ENCODE measurements at regions not wholly inside any gene's neighbourhood (a gene's known extent, or its start where the extent isn't known, plus 50 kb on each side); places are given as distances from the start of the nearest gene placed in this dataset.
"Not testable (repeated sequence)": the region's sequence is repeated elsewhere in the genome, so short reads cannot be mapped to it uniquely, and the experiment has no call there.

DNA sequence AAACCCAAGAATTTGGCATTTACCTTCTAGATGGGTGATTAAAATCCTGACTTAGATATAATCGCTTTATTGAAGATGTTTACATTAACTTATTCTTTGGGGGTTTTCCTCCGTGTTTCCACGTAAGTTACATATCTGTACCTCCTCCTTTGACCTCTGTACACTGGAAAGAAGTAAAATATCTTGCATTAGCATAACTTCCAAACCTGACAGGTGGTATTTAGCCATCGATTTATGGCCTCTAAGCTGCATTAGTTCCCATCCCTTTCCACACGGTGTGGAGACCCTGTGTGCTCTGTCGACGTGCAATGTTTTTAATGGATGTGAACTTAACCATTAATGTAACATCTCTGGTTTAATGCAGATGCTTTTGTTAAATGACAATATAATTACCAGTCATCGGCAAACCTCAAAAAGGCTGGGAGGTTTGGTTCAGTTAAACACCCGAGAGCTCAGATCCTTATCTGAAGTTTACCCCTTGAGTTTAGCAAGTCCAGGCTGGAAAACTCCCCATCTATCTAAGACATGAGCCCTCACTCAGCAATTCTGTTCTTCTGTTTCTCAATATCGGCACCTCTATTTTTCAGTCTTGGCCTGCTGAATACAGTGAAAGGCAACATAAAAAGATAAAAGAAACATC lies 295.2 kb downstream of the GATA3 start:
- WGBS, 3 donors = 28 to 50% (median 42%) methylated on average over 10 of the region's 10 CpGs
- no peak overlapping the region for H3K27ac ChIP-seq (ENCODE audit: low read depth, low read length)

DNA sequence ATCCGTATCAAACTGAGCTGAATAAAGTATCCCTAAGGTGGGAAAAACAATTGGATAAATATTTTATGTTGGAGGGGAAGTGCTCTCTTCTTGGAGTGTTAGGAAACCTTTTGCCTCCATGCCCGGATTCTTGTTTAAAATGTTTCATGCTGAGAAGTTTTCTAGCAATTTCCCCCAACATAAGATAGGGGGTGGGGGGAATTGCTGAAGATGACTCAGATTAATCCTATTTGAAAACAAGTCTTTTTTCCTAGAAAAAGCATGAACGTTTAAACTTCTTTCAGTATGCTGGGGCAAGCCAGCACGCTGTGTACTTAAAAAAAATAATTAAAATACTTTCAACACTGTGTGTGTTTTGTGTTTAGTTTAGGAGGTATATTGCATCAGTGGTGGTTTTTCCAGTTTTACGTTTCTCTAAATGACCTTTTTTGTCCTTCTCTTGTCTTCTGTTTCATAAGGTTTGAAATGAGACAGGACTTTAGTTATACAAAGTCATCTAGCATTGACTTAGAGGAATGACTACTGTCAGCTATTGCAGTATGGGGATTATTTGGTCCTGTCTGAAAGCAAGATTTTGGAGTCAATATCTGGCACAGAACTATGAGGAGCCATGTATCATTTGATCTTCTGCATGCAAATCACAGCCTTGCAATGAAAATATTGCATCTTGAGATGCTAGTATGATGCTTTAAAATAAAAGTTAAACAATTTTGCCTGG lies 295.9 kb downstream of the GATA3 start:
- no peak overlapping the region for H3K27ac ChIP-seq (ENCODE audit: low read depth, low read length)
- WGBS, 3 donors = 35 to 66% (median 64%) methylated on average over 5 of the region's 5 CpGs

DNA sequence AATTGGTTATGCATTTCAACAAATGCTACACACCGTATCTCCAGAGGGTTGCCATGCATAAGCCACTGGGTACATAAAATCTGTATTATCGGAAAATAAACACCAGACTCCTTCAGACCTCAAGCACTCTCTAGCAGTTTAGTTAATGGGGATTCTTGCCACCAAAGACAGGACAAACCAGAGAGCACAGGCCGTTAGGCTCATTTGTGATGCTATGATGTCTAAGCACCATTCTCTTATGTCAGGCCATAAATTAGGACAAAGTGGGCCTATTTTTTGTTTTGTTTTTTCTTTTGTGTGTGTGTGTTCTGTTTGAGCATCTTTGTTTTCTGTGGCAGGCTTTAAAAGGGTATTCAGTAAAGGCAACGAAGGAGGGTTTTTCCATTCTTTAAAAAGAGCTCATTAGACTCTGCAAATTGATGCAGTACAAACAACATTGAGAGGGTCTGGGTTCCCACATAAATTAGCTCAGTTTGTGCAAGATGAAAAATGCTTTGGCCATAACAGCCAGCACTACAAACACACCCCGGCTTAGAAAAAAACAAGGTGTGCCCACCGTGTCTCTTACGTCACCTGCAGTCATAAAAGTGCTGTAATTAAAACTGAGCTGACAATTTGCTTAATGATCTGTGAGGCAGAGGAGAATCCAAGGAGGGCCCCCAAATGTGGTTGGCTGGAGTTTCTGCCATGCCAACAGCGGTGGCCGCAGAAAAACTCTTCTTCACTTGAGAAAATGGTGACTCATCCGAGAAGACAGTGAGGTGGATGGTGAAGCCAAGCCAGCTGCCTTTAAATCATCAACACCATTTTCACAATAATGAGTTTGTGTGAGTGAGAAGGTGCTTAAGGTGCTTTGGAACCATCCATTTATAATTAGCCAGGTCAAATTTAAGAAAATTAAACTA lies 297.9 kb downstream of the GATA3 start:
- WGBS, 3 donors = 69 to 93% (median 82%) methylated on average over 10 of the region's 10 CpGs
- H3K27ac ChIP-seq (ENCODE audit: low read depth, low read length) = no peak overlapping the region

DNA sequence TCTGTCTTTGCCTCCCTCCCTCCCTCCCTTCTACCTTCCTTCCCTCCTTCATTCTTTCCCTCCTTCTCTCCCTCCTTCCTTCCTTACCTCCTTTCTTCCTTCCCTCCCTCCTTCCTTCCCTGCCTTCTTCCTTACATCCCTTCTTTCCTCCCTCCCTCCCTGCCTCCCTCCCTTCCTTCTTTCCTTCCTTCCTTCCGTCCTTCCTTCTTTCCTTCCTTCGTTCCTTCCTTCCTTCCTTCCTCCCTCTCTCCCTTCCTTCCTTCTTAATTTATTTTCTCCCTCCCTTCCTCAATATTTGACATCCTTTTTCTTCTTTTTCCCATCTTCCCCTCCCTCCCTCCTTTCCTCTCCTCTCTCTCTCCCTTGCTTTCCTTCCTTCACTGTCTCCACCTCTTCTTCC lies 301.8 kb downstream of the GATA3 start:
- no peak overlapping the region for H3K27ac ChIP-seq (ENCODE audit: low read depth, low read length)
- WGBS, 3 donors = 72 to 88% (median 84%) methylated on average over 2 of the region's 2 CpGs

DNA sequence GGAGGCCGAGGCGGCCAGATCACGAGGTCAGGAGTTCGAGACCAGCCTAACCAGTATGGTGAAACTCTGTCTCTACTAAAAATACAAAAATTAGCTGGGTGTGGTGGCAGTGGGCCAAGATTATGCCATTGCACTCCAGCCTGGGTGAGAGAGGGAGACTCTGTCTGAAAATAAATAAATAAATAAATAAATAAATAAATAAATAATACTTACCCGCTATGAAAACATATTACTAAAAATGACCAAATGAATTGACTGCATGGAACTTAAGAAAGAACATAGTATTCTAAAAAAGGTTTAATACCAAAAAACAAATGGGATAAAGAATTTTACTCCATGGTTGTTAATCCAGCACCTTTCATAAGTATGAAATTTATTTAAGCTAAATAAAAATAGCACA lies 305.0 kb downstream of the GATA3 start:
- 89 to 96% (median 93%) methylated on average over 5 of the region's 5 CpGs for WGBS, 3 donors

DNA sequence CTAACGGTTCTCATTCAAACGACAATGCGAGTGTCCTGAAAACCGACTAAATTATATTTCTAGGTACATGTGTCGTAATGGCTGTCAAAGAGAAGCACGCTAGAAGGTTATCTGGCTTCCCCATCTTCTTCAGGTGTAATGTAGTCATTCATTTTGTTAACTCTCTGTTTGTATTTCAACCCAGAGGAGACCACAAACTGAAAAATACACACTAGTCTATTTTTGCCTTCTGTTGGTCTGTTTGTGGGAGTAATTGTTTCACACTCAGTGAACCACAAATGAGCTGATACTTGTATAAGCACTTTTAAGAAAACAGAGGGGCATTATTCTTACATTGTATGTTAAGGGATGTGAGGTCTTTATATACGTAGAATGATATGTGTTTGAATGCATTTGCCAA lies 305.9 kb downstream of the GATA3 start:
- H3K27ac ChIP-seq (ENCODE audit: low read depth, low read length) = no peak overlapping the region
- 71 to 85% (median 81%) methylated on average over 7 of the region's 7 CpGs for WGBS, 3 donors

More for the DNA sequence above, 305.0 kb downstream of the GATA3 start:
- H3K27ac ChIP-seq (ENCODE audit: low read depth, low read length) = no peak overlapping the region

DNA sequence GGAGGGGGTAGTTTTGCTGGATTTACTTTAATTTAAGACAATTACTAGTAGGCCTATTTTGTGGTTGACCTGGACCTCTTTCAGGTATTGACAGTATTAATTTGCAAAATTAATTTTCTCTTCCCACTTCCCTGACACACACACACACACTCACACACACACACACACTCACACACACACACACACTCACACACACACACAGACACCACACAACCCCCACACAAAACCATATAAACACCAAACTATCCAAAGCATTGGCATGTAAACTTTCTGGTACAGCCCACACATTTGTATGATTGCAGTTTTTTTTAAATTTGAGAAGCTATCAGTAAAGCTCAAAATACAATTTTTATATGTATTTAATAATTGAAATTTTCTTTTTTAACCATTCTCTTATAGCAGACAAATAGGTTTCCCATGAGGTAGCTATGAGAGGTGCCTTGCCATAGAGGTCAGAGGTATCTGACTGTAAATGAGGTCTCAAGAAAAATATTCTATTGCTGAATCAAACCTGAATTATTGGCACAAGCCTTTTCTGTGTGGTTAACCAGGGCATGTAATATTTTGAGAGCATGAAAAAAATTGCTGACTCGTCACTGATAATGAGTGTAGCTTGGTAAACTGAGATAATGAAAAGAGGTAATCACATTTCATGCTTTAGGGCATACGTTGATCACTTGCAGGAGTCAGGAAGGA lies 306.5 kb downstream of the GATA3 start:
- H3K27ac ChIP-seq (ENCODE audit: low read depth, low read length) = no peak overlapping the region
- WGBS, 3 donors = 42 to 78% (median 65%) methylated on average over 2 of the region's 2 CpGs

DNA sequence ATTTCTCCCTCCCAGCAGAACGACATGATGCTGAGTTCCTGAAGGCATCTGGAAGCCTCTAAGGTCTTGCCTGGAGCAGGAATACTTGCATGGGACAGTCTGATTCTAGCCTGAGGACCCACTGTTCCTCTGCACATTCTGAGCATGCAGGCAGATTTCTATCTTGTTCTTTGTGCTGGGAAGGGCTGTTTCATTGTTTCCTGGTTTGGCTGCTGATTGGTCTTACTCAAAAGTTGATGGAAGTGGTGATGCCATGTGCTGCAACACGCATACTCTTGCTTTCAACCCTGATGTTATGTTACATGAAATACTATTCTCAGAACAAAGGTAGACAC lies 307.0 kb downstream of the GATA3 start:
- H3K27ac ChIP-seq (ENCODE audit: low read depth, low read length) = no peak overlapping the region
- 47 to 72% (median 64%) methylated on average over 2 of the region's 2 CpGs for WGBS, 3 donors

DNA sequence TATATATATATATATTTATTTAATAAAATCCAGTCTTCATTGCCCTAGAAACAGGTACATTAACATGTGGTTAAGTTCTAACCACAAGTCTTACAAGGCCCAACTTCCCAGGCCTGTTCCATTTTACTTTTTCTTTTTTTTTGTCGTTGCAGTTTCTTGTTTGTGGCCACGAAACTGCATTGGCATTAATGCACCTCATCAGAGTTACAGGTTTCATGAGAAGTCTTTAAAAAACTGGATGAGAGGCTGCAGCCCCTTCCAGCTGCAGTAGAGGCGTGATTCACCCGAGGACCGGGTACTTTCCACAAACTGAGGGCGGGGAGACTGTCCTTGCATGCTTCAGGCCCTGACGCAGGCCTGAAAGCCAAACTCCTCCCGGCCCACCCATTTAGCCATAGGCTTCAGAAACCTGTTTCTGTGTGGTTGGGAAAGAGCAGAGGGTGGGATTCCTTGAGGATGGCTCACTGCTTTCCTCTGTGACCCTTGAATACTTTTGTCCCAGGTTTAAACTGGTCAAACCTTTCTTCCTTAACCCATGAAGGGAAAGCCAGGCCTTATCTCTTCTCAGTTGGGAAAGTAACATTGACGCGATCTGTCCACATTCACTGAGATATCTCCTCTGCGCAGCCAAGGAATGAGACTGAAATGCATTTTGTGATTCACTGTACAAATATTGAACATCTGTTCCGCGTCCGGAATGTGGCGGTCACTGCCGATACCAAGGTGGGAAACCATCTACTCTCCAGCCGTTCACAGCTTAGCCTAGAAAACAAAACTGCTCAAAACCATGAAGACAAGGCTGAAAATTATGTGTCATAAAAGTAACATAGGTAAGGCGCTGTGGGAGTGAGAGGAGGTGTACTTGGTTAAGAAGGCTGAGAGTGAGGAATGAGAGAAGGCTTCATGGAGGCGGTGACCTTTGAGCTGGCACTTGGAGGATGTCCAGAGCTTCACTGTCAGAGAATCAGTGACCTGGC lies 311.7 kb downstream of the GATA3 start:
- WGBS, 3 donors = 47 to 77% (median 73%) methylated on average over 19 of the region's 19 CpGs
- H3K27ac ChIP-seq (ENCODE audit: low read depth, low read length) = no peak overlapping the region

DNA sequence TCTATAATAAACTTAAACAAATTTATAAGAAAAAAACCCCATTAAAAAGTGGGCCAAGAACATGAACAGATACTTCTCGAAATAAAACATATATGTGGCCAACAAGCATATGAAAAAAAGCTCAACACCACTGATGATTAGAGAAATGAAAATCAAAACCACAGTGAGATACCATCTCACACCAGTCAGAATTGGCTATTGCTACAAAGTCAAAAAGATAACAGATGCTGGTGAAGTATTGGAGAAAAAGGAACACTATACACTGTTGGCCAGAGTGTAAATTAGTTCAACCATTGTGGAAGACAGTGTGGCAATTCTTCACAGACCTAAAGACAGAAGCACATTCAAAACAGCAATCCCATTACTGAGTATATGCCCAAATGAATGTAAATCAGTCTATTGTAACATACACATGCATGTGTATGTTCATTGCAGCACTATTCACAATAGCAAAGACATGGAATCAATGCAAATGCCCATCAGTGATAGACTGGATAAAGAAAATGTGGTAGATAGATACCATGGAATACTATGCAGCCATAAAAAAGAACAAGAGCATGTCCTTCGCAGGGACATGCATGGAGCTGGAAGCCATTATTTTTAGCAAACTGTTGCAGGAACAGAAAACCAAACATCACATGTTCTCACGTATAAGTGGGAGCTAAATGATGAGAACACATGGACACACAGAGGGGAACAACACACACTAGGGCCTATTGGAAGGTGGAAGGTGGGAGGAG lies 313.4 kb downstream of the GATA3 start:
- not testable (repeated sequence) for H3K27ac ChIP-seq (ENCODE audit: low read depth, low read length)
- 87 to 91% (median 87%) methylated on average over 3 of the region's 3 CpGs for WGBS, 3 donors

DNA sequence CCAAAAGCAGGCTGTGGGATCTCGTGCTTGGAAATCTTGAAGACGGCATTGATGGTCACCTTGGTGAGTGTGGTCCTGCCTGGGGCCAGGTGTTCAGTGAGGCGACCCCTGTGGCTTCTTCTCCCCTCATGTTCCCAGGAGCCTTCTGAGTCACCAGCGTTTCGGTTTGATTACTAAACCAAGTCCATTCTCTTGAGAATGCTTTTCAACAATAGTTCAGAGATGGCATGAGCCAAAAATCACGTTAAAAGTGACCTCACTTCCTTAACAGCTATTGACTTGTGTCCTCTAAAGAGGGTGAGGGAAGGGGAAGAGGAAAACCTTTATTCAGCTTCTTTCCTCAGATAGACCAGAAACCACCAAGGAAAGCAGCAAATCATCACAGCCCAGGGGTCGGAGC lies 315.2 kb downstream of the GATA3 start:
- WGBS, 3 donors = 56 to 69% (median 60%) methylated on average over 7 of the region's 7 CpGs
- H3K27ac ChIP-seq (ENCODE audit: low read depth, low read length) = no peak overlapping the region

DNA sequence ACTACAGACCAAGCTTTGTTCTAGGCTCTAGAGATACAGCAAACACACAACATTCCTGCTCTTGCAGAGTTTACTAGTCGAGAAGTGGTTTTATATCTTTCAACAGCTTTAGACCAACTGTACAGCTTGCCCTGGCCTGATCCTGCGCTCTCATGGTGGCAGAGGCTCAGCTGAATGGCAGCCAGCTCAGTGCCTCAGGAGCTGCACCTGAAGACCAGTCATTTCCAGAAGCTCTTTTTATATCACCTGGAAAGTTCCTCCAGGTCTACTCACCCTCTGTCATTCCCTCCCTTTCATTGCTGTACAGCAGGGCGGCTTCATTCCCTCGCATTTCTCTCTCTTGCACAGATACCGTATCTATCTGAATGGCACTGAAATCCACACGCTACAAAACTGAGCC lies 319.8 kb downstream of the GATA3 start:
- no peak overlapping the region for H3K27ac ChIP-seq (ENCODE audit: low read depth, low read length)
- 78 to 97% (median 94%) methylated on average over 6 of the region's 6 CpGs for WGBS, 3 donors

DNA sequence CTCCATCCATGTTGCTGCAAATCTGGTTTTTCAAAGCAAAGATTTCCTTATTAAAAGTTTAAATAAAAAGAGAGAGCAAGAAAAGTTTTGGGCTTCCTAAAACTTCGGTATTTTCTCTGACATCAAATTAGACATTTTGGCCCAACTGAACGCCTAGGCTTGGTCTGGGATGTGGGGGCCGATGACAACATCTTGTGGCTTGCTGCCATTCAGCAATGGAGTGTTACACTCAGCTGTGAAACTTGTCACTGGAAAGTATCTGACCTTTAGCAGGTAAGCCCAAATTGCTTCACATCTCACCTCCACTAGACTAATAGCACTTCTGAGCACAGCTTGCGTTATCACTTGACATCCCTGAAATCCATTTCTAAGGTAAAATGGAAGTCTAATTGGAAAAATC lies 320.6 kb downstream of the GATA3 start:
- WGBS, 3 donors = 76 to 81% (median 80%) methylated on average over 4 of the region's 4 CpGs

DNA sequence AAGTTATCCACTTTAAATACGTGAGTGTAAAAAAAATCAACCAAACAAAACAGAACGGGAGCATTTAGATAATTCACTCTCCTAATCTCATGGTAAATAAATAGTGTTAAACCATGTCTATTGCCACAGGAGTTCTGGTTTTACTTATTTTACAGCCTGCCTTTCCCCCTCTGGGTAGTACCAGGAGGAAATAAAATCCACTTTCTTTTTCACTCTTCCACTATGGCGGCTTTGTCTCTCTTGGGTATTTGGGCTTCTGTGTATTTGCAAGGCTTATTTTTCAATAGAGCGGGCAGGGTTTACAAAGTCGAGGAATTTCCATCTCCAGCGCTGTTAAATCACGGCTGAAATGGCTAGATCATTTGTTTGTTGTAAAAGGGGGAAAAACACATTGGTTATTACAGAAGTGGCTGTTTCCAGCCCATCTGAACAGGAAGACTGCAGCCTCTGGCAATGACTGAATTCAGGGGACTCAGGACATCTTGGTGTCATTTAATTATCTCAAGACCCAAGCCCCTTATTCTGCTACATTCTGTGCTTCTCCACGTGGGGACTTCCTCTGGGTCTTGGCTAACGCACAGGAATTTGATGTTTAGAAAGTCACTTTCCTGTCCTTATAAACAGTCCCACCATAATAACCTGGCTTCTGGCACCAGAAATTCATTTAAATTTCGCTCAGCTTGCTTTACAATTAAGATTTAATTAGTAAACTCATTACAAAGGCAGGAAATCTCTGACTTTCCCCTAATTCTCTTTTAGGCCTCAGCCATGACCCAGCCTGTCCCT lies 323.9 kb downstream of the GATA3 start:
- no peak overlapping the region for H3K27ac ChIP-seq (ENCODE audit: low read depth, low read length)
- 56 to 71% (median 69%) methylated on average over 10 of the region's 10 CpGs for WGBS, 3 donors

More for the DNA sequence above, 320.6 kb downstream of the GATA3 start:
- H3K27ac ChIP-seq (ENCODE audit: low read depth, low read length) = no peak overlapping the region

DNA sequence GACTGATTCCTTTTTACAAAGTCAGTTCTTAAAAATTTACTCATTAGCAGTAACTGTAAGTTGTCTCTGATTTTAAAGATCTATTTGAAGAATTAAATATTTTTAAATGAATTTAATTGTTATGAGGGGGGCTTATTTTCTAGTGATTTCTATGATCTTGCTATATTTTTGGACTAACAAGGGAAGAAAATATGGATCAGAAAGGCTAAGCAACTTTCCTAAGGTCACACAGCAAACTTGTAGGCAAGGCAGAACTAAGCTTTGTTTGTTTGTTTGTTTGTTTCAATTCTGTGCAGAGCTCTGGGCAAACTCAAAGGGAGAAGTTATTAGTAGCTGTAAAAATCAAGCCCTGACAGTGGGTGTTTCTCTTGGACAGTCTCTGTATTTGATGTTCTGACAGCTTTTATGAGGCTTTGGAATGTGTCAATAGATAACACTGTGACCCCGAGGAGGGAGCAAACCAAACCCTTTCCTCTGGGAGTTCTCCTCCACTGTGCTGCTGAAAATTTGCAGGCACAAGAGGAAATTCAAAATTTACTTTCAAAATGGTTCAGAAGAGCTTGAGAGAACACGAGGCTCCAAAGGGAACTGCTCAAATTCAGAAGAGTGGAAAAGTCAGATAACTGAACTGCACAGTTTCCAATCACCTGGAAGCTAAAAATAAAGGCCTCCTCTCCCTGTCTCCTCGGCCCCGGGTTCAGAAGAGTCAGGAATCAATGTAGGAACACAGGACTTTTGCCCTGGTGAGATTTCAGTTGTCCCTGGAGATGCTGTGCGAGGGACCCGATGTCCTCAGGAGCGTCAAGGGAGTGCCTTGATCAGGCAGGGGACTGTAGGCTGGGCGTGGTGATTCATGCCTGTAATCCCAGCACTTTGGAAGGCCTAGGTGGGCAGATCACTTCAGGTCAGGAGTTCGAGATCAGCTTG lies 325.7 kb downstream of the GATA3 start:
- WGBS, 3 donors = 34 to 57% (median 44%) methylated on average over 9 of the region's 9 CpGs

More for the DNA sequence above, 325.7 kb downstream of the GATA3 start:
- no peak overlapping the region for H3K27ac ChIP-seq (ENCODE audit: low read depth, low read length)

All from adipose tissue (tissue), 3 donors.